HepG2 (cell line): ENCODE measurements at regions not wholly inside any gene's neighbourhood (a gene's known extent, or its start where the extent isn't known, plus 50 kb on each side); places are given as distances from the start of the nearest gene placed in this dataset.

Source experiments
- ATAC-seq: fragments of 200-7000 bp; cut with Tn5 transposase; 3 replicates; pipeline ENCODE4 v1.9.1; 2020; ENCODE audit warnings: mild to moderate bottlenecking, moderate library complexity
- BruUV-seq: library from RNA; stranded (reverse); fragments of 400-500 nt; replicated peaks from 2 replicates; lab custom pipeline; 2021; lab: Mats Ljungman, UMichigan
- CTCF ChIA-PET: fragments of 300-600 bp; formaldehyde crosslinking; extraction: SDS; loops from one replicate; lab custom pipeline; 2021; ENCODE audit warnings: low total read pairs, inconsistent platforms, low intra/inter-chr PET ratio; lab: Yijun Ruan, JAX
- POLR2A ChIA-PET: fragments of 350-600 bp; sonication (Branson Sonifier 250); formaldehyde crosslinking; loops from one replicate; lab custom pipeline; 2020; ENCODE audit warnings: antibody characterized with exemption, inconsistent platforms; lab: Yijun Ruan, JAX
- DNase-seq: peaks from one replicate; pipeline ENCODE4 v3.0.0-alpha.2; 2015; ENCODE audit warnings: low spot score
- FAIRE-seq: peaks from 3 replicates; lab custom pipeline; 2011; peaks lifted over from hg19 to GRCh38; lab: Jason Lieb, UNC
- H2AFZ ChIP-seq: one replicate; pipeline ENCODE4 v1.6.1; 2011; ENCODE audit warnings: low read length, inconsistent platforms
- H3K27ac ChIP-seq: fragments of 300-600 bp; 3 replicates; pipeline ENCODE4 v1.8.0; 2011; ENCODE audit warnings: mixed run types, mild to moderate bottlenecking, mixed read lengths, low read length, inconsistent platforms; ENCODE audit not compliant: insufficient read depth; ENCODE audit errors: extremely low read length
- H3K27me3 ChIP-seq, 2 experiments: fragments of 200-600 bp in 1 of 2; 2 replicates in 1 of 2; 3 replicates in 1 of 2; pipeline versions ENCODE4 v1.6.0 to v1.8.0; 2011; ENCODE audit warnings: low read length in 2 of 2, mild to moderate bottlenecking in 2 of 2, moderate library complexity in 2 of 2, inconsistent platforms in 1 of 2; ENCODE audit not compliant: insufficient read depth in 2 of 2, control insufficient read depth in 1 of 2
- H3K36me3 ChIP-seq, 2 experiments: fragments of 200-600 bp in 1 of 2; replicated peaks in 1 of 2; 2 replicates in 1 of 2; 3 replicates in 1 of 2; pipeline versions ENCODE4 v1.5.1 to v1.8.0; 2011; ENCODE audit warnings: low read length in 2 of 2, inconsistent platforms in 1 of 2; ENCODE audit not compliant: insufficient read depth in 2 of 2, control insufficient read depth in 1 of 2
- H3K4me1 ChIP-seq: 2 replicates; pipeline ENCODE4 v1.5.1; 2012; ENCODE audit warnings: low read length, inconsistent platforms; ENCODE audit not compliant: insufficient read depth
- H3K4me2 ChIP-seq: 2 replicates; pipeline ENCODE4 v1.6.0; 2011; ENCODE audit warnings: low read depth, low read length, inconsistent platforms
- H3K4me3 ChIP-seq, 3 experiments: fragments of 200-600 bp in 1 of 3; sonication (generic), shearing (Covaris generic) in 1 of 3; replicated peaks in 1 of 3; 2 replicates each; pipeline ENCODE4 v1.5.1; 2011 to 2016; ENCODE audit warnings: low read length in 3 of 3, inconsistent platforms in 2 of 3, low read depth in 2 of 3, mild to moderate bottlenecking in 2 of 3, control low read depth in 1 of 3, mixed read lengths in 1 of 3; ENCODE audit not compliant: insufficient read depth in 1 of 3
- H3K79me2 ChIP-seq: one replicate; pipeline ENCODE4 v1.6.1; 2011; ENCODE audit warnings: low read length, inconsistent platforms; ENCODE audit not compliant: insufficient read depth
- H3K9ac ChIP-seq: 2 replicates; pipeline ENCODE4 v1.6.0; 2011; ENCODE audit warnings: mild to moderate bottlenecking, low read depth, low read length, inconsistent platforms; ENCODE audit not compliant: insufficient read depth
- H3K9me3 ChIP-seq: 2 replicates; pipeline ENCODE4 v1.5.1; 2012; ENCODE audit warnings: mild to moderate bottlenecking, low read length
- H4K20me1 ChIP-seq: 2 replicates; pipeline ENCODE4 v1.6.0; 2011; ENCODE audit warnings: inconsistent platforms, mild to moderate bottlenecking, low read length, moderate library complexity; ENCODE audit not compliant: insufficient read depth
- RNF2 ChIP-seq: fragments of 450-650 bp; conservative IDR thresholded peaks from 2 replicates; pipeline ENCODE4 v1.6.1; 2016; ENCODE audit warnings: low read depth
- WGBS: methylation state at CpG from one replicate; pipeline ENCODE4 v1.1.6; 2017; ENCODE audit warnings: low lambda C conversion rate; 5-methylcytosine and 5-hydroxymethylcytosine counted together
- in situ Hi-C: cut with HindIII; loops from 2 replicates; pipeline ENCODE4 v1.10.0; 2017; ENCODE audit warnings: low pct_unique_long_range_greater_than_20kb; ENCODE audit not compliant: extremely low pct_ligation_motif_present
- intact Hi-C: fragments of 100-400 bp; cut with micrococcal nuclease; formaldehyde crosslinking; loops from one replicate; pipeline ENCODE4 v1.10.0; 2022; ENCODE audit not compliant: unreplicated experiment
- TF ChIP-seq, protein P1 (sequence below): IDR thresholded peaks from 2 replicates; pipeline ENCODE4 v1.6.1; 2016; ENCODE audit warnings: missing biosample characterization, missing genetic modification reagents, low read depth
- TF ChIP-seq, protein P2 (sequence below): sonication (generic); formaldehyde crosslinking; IDR thresholded peaks from 2 replicates; pipeline ENCODE4 v1.9.0; 2021; ENCODE audit warnings: missing genetic modification reagents, borderline replicate concordance

DNA sequence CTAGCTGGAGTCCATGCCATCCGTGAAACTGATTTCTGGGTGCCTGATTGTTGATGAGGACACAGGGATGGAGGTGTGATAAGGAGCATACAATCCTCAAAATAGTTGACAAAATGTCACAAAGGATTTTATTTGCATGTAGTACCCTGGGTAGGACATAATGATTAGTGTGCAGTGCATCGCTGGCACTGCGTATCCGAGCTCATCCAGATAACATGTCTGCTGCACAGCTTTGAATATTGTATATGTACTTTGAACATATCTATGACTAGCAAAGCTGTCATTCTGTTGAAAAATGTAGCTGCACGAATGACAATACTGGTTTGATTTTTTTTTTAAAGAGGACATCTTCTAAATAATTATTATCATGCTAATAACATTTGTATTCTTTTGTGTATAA is 529.7 kb upstream of the FANCL start (continued):
- TF ChIP-seq, protein P1, sequence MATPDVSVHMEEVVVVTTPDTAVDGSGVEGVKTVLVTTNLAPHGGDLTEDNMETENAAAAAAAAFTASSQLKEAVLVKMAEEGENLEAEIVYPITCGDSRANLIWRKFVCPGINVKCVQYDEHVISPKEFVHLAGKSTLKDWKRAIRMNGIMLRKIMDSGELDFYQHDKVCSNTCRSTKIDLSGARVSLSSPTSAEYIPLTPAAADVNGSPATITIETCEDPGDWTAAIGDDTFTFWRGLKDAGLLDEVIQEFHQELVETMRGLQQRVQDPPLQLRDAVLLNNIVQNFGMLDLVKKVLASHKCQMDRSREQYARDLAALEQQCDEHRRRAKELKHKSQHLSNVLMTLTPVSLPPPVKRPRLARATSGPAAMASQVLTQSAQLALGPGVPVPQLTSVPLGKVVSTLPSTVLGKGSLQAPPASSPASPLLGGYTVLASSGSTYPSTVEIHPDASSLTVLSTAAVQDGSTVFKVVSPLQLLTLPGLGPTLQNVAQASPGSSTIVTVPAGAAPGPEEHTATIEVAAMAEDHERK (CRISPR knock-in tag), result no peak
- TF ChIP-seq, protein P2, sequence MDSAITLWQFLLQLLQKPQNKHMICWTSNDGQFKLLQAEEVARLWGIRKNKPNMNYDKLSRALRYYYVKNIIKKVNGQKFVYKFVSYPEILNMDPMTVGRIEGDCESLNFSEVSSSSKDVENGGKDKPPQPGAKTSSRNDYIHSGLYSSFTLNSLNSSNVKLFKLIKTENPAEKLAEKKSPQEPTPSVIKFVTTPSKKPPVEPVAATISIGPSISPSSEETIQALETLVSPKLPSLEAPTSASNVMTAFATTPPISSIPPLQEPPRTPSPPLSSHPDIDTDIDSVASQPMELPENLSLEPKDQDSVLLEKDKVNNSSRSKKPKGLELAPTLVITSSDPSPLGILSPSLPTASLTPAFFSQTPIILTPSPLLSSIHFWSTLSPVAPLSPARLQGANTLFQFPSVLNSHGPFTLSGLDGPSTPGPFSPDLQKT, result no peak

DNA sequence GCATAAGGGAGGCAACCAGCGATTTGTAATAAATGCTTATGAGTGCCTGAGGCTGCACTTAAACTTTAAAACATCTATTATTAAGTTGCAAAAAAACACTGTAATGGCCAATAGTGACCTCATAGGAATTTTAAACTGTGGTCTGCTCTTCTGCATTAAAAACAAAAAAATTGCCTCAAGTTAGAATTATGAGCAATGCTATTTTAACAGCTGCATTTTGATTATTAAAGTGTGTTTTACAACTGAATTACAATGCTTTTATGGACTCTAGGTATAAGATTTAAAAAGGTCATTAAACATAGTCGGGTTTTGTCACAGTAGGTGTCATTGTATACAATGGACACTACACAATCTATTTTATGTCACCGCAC is 528.7 kb upstream of the FANCL start:
- 9% methylated on average over 3 of the region's 3 CpGs for WGBS
- intact Hi-C loops (no loop called here), in situ Hi-C loops (loop anchor here (10.0 to 25.0 kb wide), 2 partner anchors 415 to 1817 kb away; no protein-coding TSS in a partner anchor)
- H3K4me1 ChIP-seq, result no peaks in the 10 kb centered on the region
- no peaks in the 10 kb centered on the region for H3K36me3 ChIP-seq
- no peaks in the 10 kb centered on the region for H4K20me1 ChIP-seq
- POLR2A ChIA-PET, result no interaction called here
- no peak overlapping the region for H3K4me3 ChIP-seq
- H3K27ac ChIP-seq, result no peak overlapping the region
- DNase-seq, result no peak
- H3K4me2 ChIP-seq, result no peak overlapping the region
- H3K9ac ChIP-seq, result no peak overlapping the region
- no peak overlapping the region for H2AFZ ChIP-seq
- no peaks in the 10 kb centered on the region for H3K27me3 ChIP-seq
- no peak for TF ChIP-seq RNF2
- BruUV-seq, result no TSS peak
- ATAC-seq, result no peak
- CTCF ChIA-PET, result no interaction called here
- no peak for FAIRE-seq
- no peaks in the 10 kb centered on the region for H3K9me3 ChIP-seq
- no peaks in the 10 kb centered on the region for H3K79me2 ChIP-seq
